PFSK-1 (cell line): ENCODE measurements at regions not wholly inside any gene's neighbourhood (a gene's known extent, or its start where the extent isn't known, plus 50 kb on each side); places are given as distances from the start of the nearest gene placed in this dataset.

Experiments used
- POLR2AphosphoS5 ChIP-seq: IDR thresholded peaks from 2 replicates; pipeline ENCODE4 v1.6.1; 2012; ENCODE audit warnings: low read depth, mild to moderate bottlenecking, control low read depth, low read length, moderate library complexity
- SIN3A ChIP-seq: IDR thresholded peaks from 2 replicates; pipeline ENCODE4 v1.6.1; 2012; ENCODE audit warnings: mild to moderate bottlenecking, low read length, moderate library complexity, borderline replicate concordance; ENCODE audit not compliant: insufficient read depth
- TAF1 ChIP-seq: IDR thresholded peaks from 2 replicates; pipeline ENCODE4 v1.6.1; 2012; ENCODE audit warnings: low read length, control low read depth, borderline replicate concordance; ENCODE audit not compliant: insufficient read depth
- TF ChIP-seq, protein P1 (sequence below), 2 experiments: IDR thresholded peaks; 2 replicates each; pipeline versions ENCODE4 v1.6.1 to v1.8.0; 2011 to 2012; ENCODE audit warnings: low read depth in 2 of 2, low read length in 2 of 2, control low read depth in 1 of 2, inconsistent platforms in 1 of 2, mild to moderate bottlenecking in 1 of 2, moderate library complexity in 1 of 2; ENCODE audit not compliant: insufficient read depth in 1 of 2

DNA sequence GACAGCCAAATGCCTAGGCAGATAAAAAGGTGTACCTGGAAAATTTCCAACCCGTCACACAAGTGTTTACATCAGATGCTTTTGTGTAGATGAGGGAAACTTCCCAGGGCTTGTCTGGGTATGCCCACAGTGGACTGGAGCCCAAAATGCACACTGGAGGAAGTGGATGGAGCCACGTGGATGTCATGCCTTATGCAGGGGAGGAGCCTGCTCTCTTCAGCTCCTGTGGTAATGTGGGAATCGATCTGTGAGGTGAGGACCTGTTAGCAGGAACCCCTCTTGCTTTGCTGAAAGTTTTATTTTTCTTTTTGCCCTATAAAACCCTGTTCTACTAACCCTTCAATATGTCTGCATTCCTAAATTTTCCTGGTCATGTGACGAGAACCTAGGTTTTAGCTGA, 439.2 kb upstream of the CDH9 start:
- no peak for TF ChIP-seq POLR2AphosphoS5
- TF ChIP-seq SIN3A, result no peak
- TF ChIP-seq TAF1, result no peak
- TF ChIP-seq, protein P1, sequence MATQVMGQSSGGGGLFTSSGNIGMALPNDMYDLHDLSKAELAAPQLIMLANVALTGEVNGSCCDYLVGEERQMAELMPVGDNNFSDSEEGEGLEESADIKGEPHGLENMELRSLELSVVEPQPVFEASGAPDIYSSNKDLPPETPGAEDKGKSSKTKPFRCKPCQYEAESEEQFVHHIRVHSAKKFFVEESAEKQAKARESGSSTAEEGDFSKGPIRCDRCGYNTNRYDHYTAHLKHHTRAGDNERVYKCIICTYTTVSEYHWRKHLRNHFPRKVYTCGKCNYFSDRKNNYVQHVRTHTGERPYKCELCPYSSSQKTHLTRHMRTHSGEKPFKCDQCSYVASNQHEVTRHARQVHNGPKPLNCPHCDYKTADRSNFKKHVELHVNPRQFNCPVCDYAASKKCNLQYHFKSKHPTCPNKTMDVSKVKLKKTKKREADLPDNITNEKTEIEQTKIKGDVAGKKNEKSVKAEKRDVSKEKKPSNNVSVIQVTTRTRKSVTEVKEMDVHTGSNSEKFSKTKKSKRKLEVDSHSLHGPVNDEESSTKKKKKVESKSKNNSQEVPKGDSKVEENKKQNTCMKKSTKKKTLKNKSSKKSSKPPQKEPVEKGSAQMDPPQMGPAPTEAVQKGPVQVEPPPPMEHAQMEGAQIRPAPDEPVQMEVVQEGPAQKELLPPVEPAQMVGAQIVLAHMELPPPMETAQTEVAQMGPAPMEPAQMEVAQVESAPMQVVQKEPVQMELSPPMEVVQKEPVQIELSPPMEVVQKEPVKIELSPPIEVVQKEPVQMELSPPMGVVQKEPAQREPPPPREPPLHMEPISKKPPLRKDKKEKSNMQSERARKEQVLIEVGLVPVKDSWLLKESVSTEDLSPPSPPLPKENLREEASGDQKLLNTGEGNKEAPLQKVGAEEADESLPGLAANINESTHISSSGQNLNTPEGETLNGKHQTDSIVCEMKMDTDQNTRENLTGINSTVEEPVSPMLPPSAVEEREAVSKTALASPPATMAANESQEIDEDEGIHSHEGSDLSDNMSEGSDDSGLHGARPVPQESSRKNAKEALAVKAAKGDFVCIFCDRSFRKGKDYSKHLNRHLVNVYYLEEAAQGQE (IDR thresholded peaks at IDR 0.05; ENCODE audit: insufficient read depth in 1 of 2, low read depth in 2 of 2, low read length in 2 of 2), result no peak
